HG02938 (cell line): ENCODE measurements at regions not wholly inside any gene's neighbourhood (a gene's known extent, or its start where the extent isn't known, plus 50 kb on each side); places are given as distances from the start of the nearest gene placed in this dataset.

ENCODE experiments used
- ATAC-seq: cut with Tn5 transposase; IDR thresholded peaks from one replicate; pipeline ENCODE4 v1.9.1; 2021; ENCODE audit warnings: mild to moderate bottlenecking, moderate library complexity; ENCODE audit not compliant: unreplicated experiment

GRCh38 chr20:50272724-50273446 lies 82.3 kb downstream of the CEBPB start:
- no peak for ATAC-seq

GRCh38 chr20:50273601-50274491 lies 83.2 kb downstream of the CEBPB start:
- no peak for ATAC-seq

- no peak for ATAC-seq
These were observed 84.2 kb downstream of the CEBPB start for GRCh38 chr20:50274570-50275430.

GRCh38 chr20:50276119-50277063 lies 85.8 kb downstream of the CEBPB start:
- ATAC-seq = no peak

GRCh38 chr20:50277064-50277415 lies 86.4 kb downstream of the CEBPB start:
- no peak for ATAC-seq

GRCh38 chr20:50277460-50278376 lies 87.1 kb downstream of the CEBPB start:
- no peak for ATAC-seq

- no peak for ATAC-seq
These were observed 87.7 kb downstream of the CEBPB start for GRCh38 chr20:50278377-50278683.

- no peak for ATAC-seq
These were observed 88.3 kb downstream of the CEBPB start for GRCh38 chr20:50278684-50279531.

GRCh38 chr20:50279988-50280850 lies 89.6 kb downstream of the CEBPB start:
- no peak for ATAC-seq

- ATAC-seq = no peak
These were observed 90.4 kb downstream of the CEBPB start for GRCh38 chr20:50280851-50281655.

- ATAC-seq = no peak
These were observed 91.4 kb downstream of the CEBPB start for GRCh38 chr20:50281831-50282591.

GRCh38 chr20:50282592-50283241 lies 92.1 kb downstream of the CEBPB start:
- no peak for ATAC-seq

GRCh38 chr20:50283370-50283769 lies 92.7 kb downstream of the CEBPB start:
- ATAC-seq = no peak

GRCh38 chr20:50283922-50284810 lies 93.5 kb downstream of the CEBPB start:
- ATAC-seq = no peak
